ENCODE measurements at regions not wholly inside any gene's neighbourhood (a gene's known extent, or its start where the extent isn't known, plus 50 kb on each side); places are given as distances from the start of the nearest gene placed in this dataset.

- no peak for DNase-seq
- Histone ChIP-seq H3K4me3 (no peak overlapping the region), H3K4me1 (ENCODE audit: low read depth) (no peaks in the 10 kb centered on the region), H3K36me3 (ENCODE audit: low read depth) (no peaks in the 10 kb centered on the region), H3K9me3 (no peaks in the 10 kb centered on the region)
- no peak for TF ChIP-seq CTCF (IDR thresholded peaks at IDR 0.05)
- no peak for ATAC-seq
- intact Hi-C loops (cut with DNase I, micrococcal nuclease) = no loop called here
Measured at GRCh38 chr1:69426401-69426800, 141.3 kb upstream of the LRRC7 start.

- TF ChIP-seq CTCF (IDR thresholded peaks at IDR 0.05) = no peak
- ATAC-seq = no peak
- DNase-seq = no peak
- intact Hi-C loops (cut with DNase I, micrococcal nuclease) = no loop called here
- Histone ChIP-seq H3K36me3 (ENCODE audit: low read depth) (no peaks in the 10 kb centered on the region), H3K4me1 (ENCODE audit: low read depth) (no peaks in the 10 kb centered on the region), H3K4me3 (no peak overlapping the region), H3K9me3 (no peaks in the 10 kb centered on the region)
Measured at GRCh38 chr1:69433073-69433472, 134.6 kb upstream of the LRRC7 start.

GRCh38 chr1:69436151-69436550, 131.6 kb upstream of the LRRC7 start:
- TF ChIP-seq CTCF (IDR thresholded peaks at IDR 0.05) = no peak
- H3K9me3 ChIP-seq = no peaks in the 10 kb centered on the region
- DNase-seq = no peak
- H3K4me1 ChIP-seq (ENCODE audit: low read depth) = no peaks in the 10 kb centered on the region
- intact Hi-C loops (cut with DNase I, micrococcal nuclease) = no loop called here
- H3K36me3 ChIP-seq (ENCODE audit: low read depth) = no peaks in the 10 kb centered on the region
- ATAC-seq = no peak
- no peak overlapping the region for H3K4me3 ChIP-seq

- no peaks in the 10 kb centered on the region for H3K4me1 ChIP-seq (ENCODE audit: low read depth)
- no peak for TF ChIP-seq CTCF (IDR thresholded peaks at IDR 0.05)
- H3K4me3 ChIP-seq = no peak overlapping the region
- ATAC-seq (no peak), DNase-seq (no peak)
- intact Hi-C loops (cut with DNase I, micrococcal nuclease) = no loop called here
- H3K36me3 ChIP-seq (ENCODE audit: low read depth) = no peaks in the 10 kb centered on the region
- no peaks in the 10 kb centered on the region for H3K9me3 ChIP-seq
Measured at GRCh38 chr1:69438056-69438795, 129.5 kb upstream of the LRRC7 start.

GRCh38 chr1:69441496-69441895, 126.2 kb upstream of the LRRC7 start:
- intact Hi-C loops (cut with DNase I, micrococcal nuclease) = no loop called here
- ATAC-seq (no peak), DNase-seq (no peak)
- H3K4me3 ChIP-seq = no peak overlapping the region
- H3K4me1 ChIP-seq (ENCODE audit: low read depth) = no peaks in the 10 kb centered on the region
- no peak for TF ChIP-seq CTCF (IDR thresholded peaks at IDR 0.05)
- no peaks in the 10 kb centered on the region for H3K9me3 ChIP-seq
- no peaks in the 10 kb centered on the region for H3K36me3 ChIP-seq (ENCODE audit: low read depth)

- ATAC-seq (no peak), DNase-seq (no peak)
- Histone ChIP-seq H3K9me3 (no peaks in the 10 kb centered on the region), H3K4me3 (no peak overlapping the region), H3K4me1 (ENCODE audit: low read depth) (no peaks in the 10 kb centered on the region), H3K36me3 (ENCODE audit: low read depth) (no peaks in the 10 kb centered on the region)
- intact Hi-C loops (cut with DNase I, micrococcal nuclease) = no loop called here
- TF ChIP-seq CTCF (IDR thresholded peaks at IDR 0.05) = no peak
Measured at GRCh38 chr1:69451196-69451595, 116.5 kb upstream of the LRRC7 start.

Measured in mucosa of descending colon (tissue), 3 donors.